ENCODE measurements at regions not wholly inside any gene's neighbourhood (a gene's known extent, or its start where the extent isn't known, plus 50 kb on each side); places are given as distances from the start of the nearest gene placed in this dataset.

GRCh38 chr2:52877703-52878102, 889.9 kb upstream of the CHAC2 start:
- in situ Hi-C loops (cut with MboI; ENCODE audit: low pct_unique_long_range_greater_than_20kb, low sequenced_read_pairs) = no loop called here

GRCh38 chr2:52874466-52875106, 893.0 kb upstream of the CHAC2 start:
- DNase-seq = no peak
- in situ Hi-C loops (cut with MboI; ENCODE audit: low pct_unique_long_range_greater_than_20kb, low sequenced_read_pairs) = no loop called here

More at GRCh38 chr2:52877703-52878102, 889.9 kb upstream of the CHAC2 start:
- no peak for DNase-seq

GRCh38 chr2:52862801-52863200, 904.8 kb upstream of the CHAC2 start:
- DNase-seq = no peak
- in situ Hi-C loops (cut with MboI; ENCODE audit: low pct_unique_long_range_greater_than_20kb, low sequenced_read_pairs) = no loop called here

GRCh38 chr2:52861596-52861995, 906.0 kb upstream of the CHAC2 start:
- DNase-seq = no peak
- in situ Hi-C loops (cut with MboI; ENCODE audit: low pct_unique_long_range_greater_than_20kb, low sequenced_read_pairs) = no loop called here

GRCh38 chr2:52859065-52859464, 908.5 kb upstream of the CHAC2 start:
- in situ Hi-C loops (cut with MboI; ENCODE audit: low pct_unique_long_range_greater_than_20kb, low sequenced_read_pairs) = no loop called here
- no peak for DNase-seq

- in situ Hi-C loops (cut with MboI; ENCODE audit: low pct_unique_long_range_greater_than_20kb, low sequenced_read_pairs) = no loop called here
- no peak for DNase-seq
Observed at GRCh38 chr2:52857722-52858121, 909.9 kb upstream of the CHAC2 start.

- in situ Hi-C loops (cut with MboI; ENCODE audit: low pct_unique_long_range_greater_than_20kb, low sequenced_read_pairs) = no loop called here
- DNase-seq = no peak
Observed at GRCh38 chr2:52852006-52852405, 915.6 kb upstream of the CHAC2 start.

GRCh38 chr2:52844701-52845423, 922.7 kb upstream of the CHAC2 start:
- in situ Hi-C loops (cut with MboI; ENCODE audit: low pct_unique_long_range_greater_than_20kb, low sequenced_read_pairs) = no loop called here
- DNase-seq = no peak

GRCh38 chr2:52835909-52836308, 931.7 kb upstream of the CHAC2 start:
- in situ Hi-C loops (cut with MboI; ENCODE audit: low pct_unique_long_range_greater_than_20kb, low sequenced_read_pairs) = no loop called here
- no peak for DNase-seq

GRCh38 chr2:52831216-52831615, 936.4 kb upstream of the CHAC2 start:
- in situ Hi-C loops (cut with MboI; ENCODE audit: low pct_unique_long_range_greater_than_20kb, low sequenced_read_pairs) = no loop called here
- no peak for DNase-seq

GRCh38 chr2:52828112-52828511, 939.5 kb upstream of the CHAC2 start:
- no peak for DNase-seq
- in situ Hi-C loops (cut with MboI; ENCODE audit: low pct_unique_long_range_greater_than_20kb, low sequenced_read_pairs) = no loop called here

- in situ Hi-C loops (cut with MboI; ENCODE audit: low pct_unique_long_range_greater_than_20kb, low sequenced_read_pairs) = no loop called here
- DNase-seq = no peak
Observed at GRCh38 chr2:52821631-52822030, 946.0 kb upstream of the CHAC2 start.

GRCh38 chr2:52818958-52819357, 948.6 kb upstream of the CHAC2 start:
- in situ Hi-C loops (cut with MboI; ENCODE audit: low pct_unique_long_range_greater_than_20kb, low sequenced_read_pairs) = no loop called here
- DNase-seq = no peak

GRCh38 chr2:52810460-52810859, 957.1 kb upstream of the CHAC2 start:
- DNase-seq = no peak
- in situ Hi-C loops (cut with MboI; ENCODE audit: low pct_unique_long_range_greater_than_20kb, low sequenced_read_pairs) = no loop called here

GRCh38 chr2:52805901-52806410, 961.6 kb upstream of the CHAC2 start:
- no peak for DNase-seq
- in situ Hi-C loops (cut with MboI; ENCODE audit: low pct_unique_long_range_greater_than_20kb, low sequenced_read_pairs) = no loop called here

GRCh38 chr2:52794581-52794980, 973.0 kb upstream of the CHAC2 start:
- DNase-seq = no peak
- in situ Hi-C loops (cut with MboI; ENCODE audit: low pct_unique_long_range_greater_than_20kb, low sequenced_read_pairs) = no loop called here

- no peak for DNase-seq
- in situ Hi-C loops (cut with MboI; ENCODE audit: low pct_unique_long_range_greater_than_20kb, low sequenced_read_pairs) = no loop called here
Observed at GRCh38 chr2:52779446-52779845, 988.2 kb upstream of the CHAC2 start.

- in situ Hi-C loops (cut with MboI; ENCODE audit: low pct_unique_long_range_greater_than_20kb, low sequenced_read_pairs) = no loop called here
- DNase-seq = no peak
Observed at GRCh38 chr2:52776571-52776970, 991.0 kb upstream of the CHAC2 start.

GRCh38 chr2:52775674-52776073, 991.9 kb upstream of the CHAC2 start:
- no peak for DNase-seq
- in situ Hi-C loops (cut with MboI; ENCODE audit: low pct_unique_long_range_greater_than_20kb, low sequenced_read_pairs) = no loop called here

GRCh38 chr2:52765735-52766134, 1001.9 kb upstream of the CHAC2 start:
- in situ Hi-C loops (cut with MboI; ENCODE audit: low pct_unique_long_range_greater_than_20kb, low sequenced_read_pairs) = no loop called here
- DNase-seq = no peak

GRCh38 chr2:52749764-52750163, 1017.8 kb upstream of the CHAC2 start:
- in situ Hi-C loops (cut with MboI; ENCODE audit: low pct_unique_long_range_greater_than_20kb, low sequenced_read_pairs) = no loop called here
- no peak for DNase-seq
